Neuron (in vitro differentiated cells): ENCODE measurements at regions not wholly inside any gene's neighbourhood (a gene's known extent, or its start where the extent isn't known, plus 50 kb on each side); places are given as distances from the start of the nearest gene placed in this dataset.
"Not testable (repeated sequence)": the region's sequence is repeated elsewhere in the genome, so short reads cannot be mapped to it uniquely, and the experiment has no call there.

ENCODE experiments used
- H2AFZ ChIP-seq: one replicate; pipeline ENCODE4 v1.6.1; 2013; ENCODE audit warnings: low read depth, mild to moderate bottlenecking, inconsistent platforms, low read length, moderate library complexity
- H3K27me3 ChIP-seq: one replicate; pipeline ENCODE4 v1.6.1; 2013; ENCODE audit warnings: low read length; ENCODE audit not compliant: insufficient read depth
- H3K36me3 ChIP-seq: one replicate; pipeline ENCODE4 v1.6.1; 2013; ENCODE audit warnings: low read length; ENCODE audit not compliant: insufficient read depth
- H3K4me1 ChIP-seq: one replicate; pipeline ENCODE4 v1.6.1; 2013; ENCODE audit warnings: low read length; ENCODE audit not compliant: insufficient read depth
- H3K4me3 ChIP-seq: 2 replicates; pipeline ENCODE4 v1.5.1; 2013; ENCODE audit warnings: mild to moderate bottlenecking, low read length, moderate library complexity
- H3K9me3 ChIP-seq: one replicate; pipeline ENCODE4 v1.6.1; 2013; ENCODE audit warnings: low read length

GRCh38 chr12:92244036-92244435 lies 98.4 kb upstream of the BTG1 start:
- Histone ChIP-seq H3K4me3 (no peak overlapping the region), H3K36me3 (no peaks in the 10 kb centered on the region), H3K4me1 (peaks cover 7% of the 10 kb centered on the region)

DNA sequence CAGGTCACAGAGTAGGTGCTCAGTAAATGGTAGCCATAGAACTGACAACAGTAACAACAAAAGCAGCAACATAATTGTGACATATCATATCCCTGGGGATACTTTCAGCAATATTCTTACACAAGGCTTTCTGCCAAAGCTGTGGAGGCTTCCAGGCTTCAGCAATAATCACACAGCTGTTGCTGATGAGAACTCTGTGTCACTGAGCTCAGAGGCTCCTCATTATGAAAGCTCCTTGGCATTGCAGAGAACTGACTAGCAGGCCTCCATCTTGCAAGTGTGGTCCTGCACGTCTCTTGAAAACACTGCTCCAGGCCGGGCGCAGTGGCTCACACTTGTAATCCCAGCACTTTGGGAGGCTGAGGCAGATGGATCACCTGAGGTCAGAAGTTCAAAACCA lies 97.3 kb upstream of the BTG1 start:
- no peak overlapping the region for H2AFZ ChIP-seq
- H3K9me3 ChIP-seq, result no peaks in the 10 kb centered on the region
- H3K27me3 ChIP-seq, result no peaks in the 10 kb centered on the region
- no peak overlapping the region for H3K4me3 ChIP-seq
- no peaks in the 10 kb centered on the region for H3K36me3 ChIP-seq
- H3K4me1 ChIP-seq, result peaks cover 5% of the 10 kb centered on the region

More at GRCh38 chr12:92244036-92244435, 98.4 kb upstream of the BTG1 start:
- Histone ChIP-seq H3K9me3 (no peaks in the 10 kb centered on the region), H2AFZ (no peak overlapping the region), H3K27me3 (no peaks in the 10 kb centered on the region)

- Histone ChIP-seq H3K27me3 (no peaks in the 10 kb centered on the region), H2AFZ (no peak overlapping the region), H3K9me3 (no peaks in the 10 kb centered on the region), H3K4me3 (no peak overlapping the region), H3K36me3 (no peaks in the 10 kb centered on the region), H3K4me1 (no peaks in the 10 kb centered on the region)
Measured at GRCh38 chr12:92237762-92238523, 92.3 kb upstream of the BTG1 start.

GRCh38 chr12:92237262-92237661 lies 91.6 kb upstream of the BTG1 start:
- H3K4me1 ChIP-seq, result no peaks in the 10 kb centered on the region
- H3K9me3 ChIP-seq, result no peaks in the 10 kb centered on the region
- no peak overlapping the region for H2AFZ ChIP-seq
- H3K36me3 ChIP-seq, result no peaks in the 10 kb centered on the region
- H3K27me3 ChIP-seq, result no peaks in the 10 kb centered on the region
- no peak overlapping the region for H3K4me3 ChIP-seq

DNA sequence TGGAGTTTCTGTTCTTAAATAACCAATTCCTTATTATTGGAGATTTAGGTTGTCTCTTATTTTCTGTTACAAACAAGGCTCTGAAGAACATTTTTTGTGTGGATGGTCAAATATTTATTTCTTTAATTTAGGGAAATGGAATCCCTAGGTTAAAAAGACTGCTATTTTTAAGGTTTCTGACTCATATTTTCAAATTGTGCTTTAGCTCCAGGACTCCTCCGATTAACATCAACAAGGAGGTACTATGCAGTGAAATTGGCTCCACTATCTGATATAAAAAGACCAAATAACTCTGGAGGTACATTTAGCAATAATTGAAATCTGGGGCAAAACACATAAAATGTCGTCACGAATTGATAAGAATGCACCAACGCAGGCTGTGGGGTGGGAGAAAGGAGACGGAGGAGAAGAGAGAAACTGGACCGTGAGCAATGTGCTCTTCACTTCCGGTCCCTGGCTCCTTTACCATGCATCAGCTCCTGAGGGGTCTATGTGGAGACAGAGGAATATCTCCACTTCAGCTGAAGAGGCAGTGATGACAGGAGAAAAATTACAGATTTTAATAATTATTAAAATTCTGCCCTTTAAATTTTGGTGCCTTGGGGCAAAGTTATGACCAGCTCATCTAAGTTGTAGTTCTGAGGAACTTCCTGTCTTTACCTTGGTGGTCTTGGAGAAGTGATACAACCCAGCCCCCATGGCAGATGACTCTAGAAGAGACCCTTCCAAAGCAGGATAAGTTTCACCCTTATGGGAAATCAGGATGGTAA lies 90.2 kb upstream of the BTG1 start:
- Histone ChIP-seq H3K9me3 (no peaks in the 10 kb centered on the region), H3K36me3 (no peaks in the 10 kb centered on the region), H2AFZ (no peak overlapping the region), H3K27me3 (no peaks in the 10 kb centered on the region), H3K4me3 (no peak overlapping the region), H3K4me1 (no peaks in the 10 kb centered on the region)

DNA sequence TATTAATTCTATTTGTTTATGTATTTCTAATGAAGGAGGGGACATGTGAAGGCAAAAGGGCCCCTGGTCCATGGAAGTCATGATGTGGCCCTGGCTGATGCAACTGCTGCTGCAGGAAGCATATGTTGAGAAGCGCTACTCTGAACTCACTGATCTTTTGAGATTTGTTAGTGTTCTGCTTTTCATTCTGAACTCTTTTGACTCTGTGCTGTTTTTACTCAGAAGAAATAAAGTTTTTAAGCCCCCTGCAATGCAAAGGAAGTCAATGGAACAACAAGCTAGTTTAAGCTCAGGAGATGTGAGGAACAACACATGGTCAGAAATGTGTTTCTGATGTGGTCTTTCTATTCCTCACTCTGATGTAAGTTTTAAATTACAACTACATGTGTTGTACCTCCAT lies 88.9 kb upstream of the BTG1 start:
- Histone ChIP-seq H2AFZ (no peak overlapping the region), H3K36me3 (no peaks in the 10 kb centered on the region), H3K9me3 (no peaks in the 10 kb centered on the region), H3K27me3 (no peaks in the 10 kb centered on the region), H3K4me3 (no peak overlapping the region), H3K4me1 (no peaks in the 10 kb centered on the region)

GRCh38 chr12:92233346-92234015 lies 87.8 kb upstream of the BTG1 start:
- H3K9me3 ChIP-seq, result no peaks in the 10 kb centered on the region
- H3K36me3 ChIP-seq, result no peaks in the 10 kb centered on the region
- no peak overlapping the region for H2AFZ ChIP-seq
- no peaks in the 10 kb centered on the region for H3K4me1 ChIP-seq
- no peak overlapping the region for H3K4me3 ChIP-seq
- H3K27me3 ChIP-seq, result no peaks in the 10 kb centered on the region

DNA sequence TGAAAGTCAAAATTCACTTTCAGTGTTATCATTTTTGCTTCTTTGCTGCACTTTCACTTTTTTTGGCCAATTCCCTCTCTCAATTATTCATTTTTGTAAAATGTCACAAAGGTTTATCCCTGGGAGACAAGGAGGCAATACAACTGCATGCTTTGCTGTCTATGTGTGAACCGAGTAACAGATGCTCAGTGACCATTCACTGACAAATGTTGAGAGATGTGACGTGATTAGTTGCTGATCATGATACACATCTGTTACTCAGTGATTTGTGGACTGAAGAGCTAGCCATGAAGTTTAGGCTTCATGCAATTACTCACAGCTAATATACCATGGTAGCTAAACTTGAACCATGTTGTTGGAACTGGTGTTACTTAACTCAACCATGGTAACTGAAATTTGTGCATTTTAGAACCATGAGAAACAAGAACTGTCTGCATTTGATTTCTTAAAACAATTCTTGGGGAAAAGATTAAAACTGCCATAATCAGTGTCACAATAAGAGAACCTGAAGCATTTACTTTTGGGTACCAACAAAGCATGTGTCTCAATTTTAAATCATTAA lies 86.8 kb upstream of the BTG1 start:
- H3K27me3 ChIP-seq, H3K36me3 ChIP-seq, H3K4me3 ChIP-seq, H3K9me3 ChIP-seq, H3K4me1 ChIP-seq, H2AFZ ChIP-seq: not testable (repeated sequence)

- not testable (repeated sequence) for H2AFZ ChIP-seq, H3K4me1 ChIP-seq, H3K9me3 ChIP-seq, H3K4me3 ChIP-seq, H3K27me3 ChIP-seq, H3K36me3 ChIP-seq
Measured at GRCh38 chr12:92231945-92232344, 86.3 kb upstream of the BTG1 start.

DNA sequence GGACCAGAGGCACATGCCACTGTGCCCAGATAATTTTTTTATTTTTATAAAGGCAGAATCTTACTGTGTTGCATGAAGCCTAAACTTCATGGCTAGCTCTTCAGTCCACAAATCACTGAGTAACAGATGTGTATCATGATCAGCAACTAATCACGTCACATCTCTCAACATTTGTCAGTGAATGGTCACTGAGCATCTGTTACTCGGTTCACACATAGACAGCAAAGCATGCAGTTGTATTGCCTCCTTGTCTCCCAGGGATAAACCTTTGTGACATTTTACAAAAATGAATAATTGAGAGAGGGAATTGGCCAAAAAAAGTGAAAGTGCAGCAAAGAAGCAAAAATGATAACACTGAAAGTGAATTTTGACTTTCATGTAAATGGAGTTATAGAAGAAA lies 85.9 kb upstream of the BTG1 start:
- not testable (repeated sequence) for H3K36me3 ChIP-seq, H3K27me3 ChIP-seq, H3K4me3 ChIP-seq, H3K9me3 ChIP-seq, H3K4me1 ChIP-seq, H2AFZ ChIP-seq

GRCh38 chr12:92229381-92229780 lies 83.7 kb upstream of the BTG1 start:
- Histone ChIP-seq H3K9me3 (no peaks in the 10 kb centered on the region), H2AFZ (no peak overlapping the region), H3K4me1 (no peaks in the 10 kb centered on the region), H3K4me3 (no peak overlapping the region), H3K27me3 (no peaks in the 10 kb centered on the region), H3K36me3 (no peaks in the 10 kb centered on the region)

DNA sequence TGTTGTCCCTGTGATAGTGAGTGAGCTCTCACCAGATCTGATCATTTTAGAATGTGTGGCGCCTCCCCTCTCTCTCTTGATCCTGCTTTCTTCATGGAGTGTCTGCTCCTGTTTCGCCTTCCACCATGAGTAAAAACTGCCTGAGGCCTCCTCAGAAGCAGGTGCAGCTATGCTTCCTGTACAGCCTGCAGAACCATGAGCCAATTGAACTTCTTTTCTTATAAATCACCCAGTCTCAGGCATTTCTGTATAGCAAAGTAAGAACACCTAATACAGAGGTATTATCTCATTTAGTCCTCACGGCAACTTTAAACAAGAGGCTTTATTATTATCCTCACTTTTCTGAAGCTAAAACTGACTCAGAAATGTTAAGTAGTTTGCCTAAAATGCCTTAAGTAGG lies 81.3 kb upstream of the BTG1 start:
- H3K27me3 ChIP-seq, result no peaks in the 10 kb centered on the region
- H3K4me1 ChIP-seq, result no peaks in the 10 kb centered on the region
- no peaks in the 10 kb centered on the region for H3K36me3 ChIP-seq
- no peak overlapping the region for H3K4me3 ChIP-seq
- H3K9me3 ChIP-seq, result no peaks in the 10 kb centered on the region
- H2AFZ ChIP-seq, result no peak overlapping the region

GRCh38 chr12:92226071-92226661 lies 80.5 kb upstream of the BTG1 start:
- no peaks in the 10 kb centered on the region for H3K36me3 ChIP-seq
- H3K4me3 ChIP-seq, result no peak overlapping the region
- no peaks in the 10 kb centered on the region for H3K4me1 ChIP-seq
- H2AFZ ChIP-seq, result no peak overlapping the region
- no peaks in the 10 kb centered on the region for H3K9me3 ChIP-seq
- no peaks in the 10 kb centered on the region for H3K27me3 ChIP-seq
